ENCODE measurements at regions not wholly inside any gene's neighbourhood (a gene's known extent, or its start where the extent isn't known, plus 50 kb on each side); places are given as distances from the start of the nearest gene placed in this dataset.
"Not testable (repeated sequence)": the region's sequence is repeated elsewhere in the genome, so short reads cannot be mapped to it uniquely, and the experiment has no call there.

- not testable (repeated sequence) for DNase-seq (ENCODE audit: low read depth in 3 of 3, low spot score in 2 of 3)
Observed at GRCh38 chr3:102357313-102357712, 77.5 kb upstream of the ZPLD1 start.

GRCh38 chr3:102360183-102360860 is 74.5 kb upstream of the ZPLD1 start:
- no peak for DNase-seq (ENCODE audit: low read depth in 3 of 3, low spot score in 2 of 3)

- no peak for DNase-seq (ENCODE audit: low read depth in 3 of 3, low spot score in 2 of 3)
Observed at GRCh38 chr3:102361101-102361500, 73.7 kb upstream of the ZPLD1 start.

GRCh38 chr3:102366116-102366515 is 68.7 kb upstream of the ZPLD1 start:
- DNase-seq (ENCODE audit: low read depth in 3 of 3, low spot score in 2 of 3) = not testable (repeated sequence)

GRCh38 chr3:102374863-102375634 is 59.8 kb upstream of the ZPLD1 start:
- DNase-seq (ENCODE audit: low read depth in 3 of 3, low spot score in 2 of 3) = no peak

- DNase-seq (ENCODE audit: low read depth in 3 of 3, low spot score in 2 of 3) = no peak
Observed at GRCh38 chr3:102378216-102378615, 56.6 kb upstream of the ZPLD1 start.

- DNase-seq (ENCODE audit: low read depth in 3 of 3, low spot score in 2 of 3) = not testable (repeated sequence)
Observed at GRCh38 chr3:102382201-102382600, 52.6 kb upstream of the ZPLD1 start.

Data from right renal cortex interstitium (tissue), 3 donors.